Naive thymus-derived CD4-positive, alpha-beta T cell (primary cell): ENCODE measurements at regions not wholly inside any gene's neighbourhood (a gene's known extent, or its start where the extent isn't known, plus 50 kb on each side); places are given as distances from the start of the nearest gene placed in this dataset.

Experiments used
- ATAC-seq: fragments of 150-1000 bp; cut with Tn5 transposase; 2 replicates; pipeline ENCODE4 v1.10.0; 2021; ENCODE audit warnings: mild to moderate bottlenecking, moderate library complexity
- CTCF ChIA-PET: fragments of 350-600 bp; sonication (Branson Sonifier 250); formaldehyde crosslinking; loops from one replicate; lab custom pipeline; 2021; ENCODE audit warnings: antibody characterized with exemption; lab: Charles Lee
- POLR2A ChIA-PET: fragments of 350-600 bp; sonication (Branson Sonifier 250); formaldehyde crosslinking; loops from one replicate; lab custom pipeline; 2021; ENCODE audit warnings: antibody characterized with exemption, inconsistent platforms; lab: Charles Lee
- DNase-seq, 9 donors: peaks; one replicate each; pipeline versions ENCODE4 v3.0.0 to v3.0.0-alpha.2; 2020 to 2022; ENCODE audit warnings: mixed read lengths in 1 of 9
- H3K27ac ChIP-seq: one replicate; pipeline ENCODE4 v1.7.0; 2013; ENCODE audit warnings: mild to moderate bottlenecking, low read depth, low read length, moderate library complexity
- H3K27me3 ChIP-seq, 2 donors: one replicate each; pipeline ENCODE4 v1.7.0; 2013; ENCODE audit warnings: low read length in 2 of 2, mild to moderate bottlenecking in 2 of 2, moderate library complexity in 2 of 2; ENCODE audit not compliant: control insufficient read depth in 2 of 2, insufficient read depth in 2 of 2
- H3K36me3 ChIP-seq, 3 experiments: 1 replicate in 2 of 3; 2 replicates in 1 of 3; pipeline ENCODE4 v1.7.0; 2013; ENCODE audit warnings: low read length in 3 of 3, mild to moderate bottlenecking in 3 of 3, moderate library complexity in 1 of 3; ENCODE audit not compliant: insufficient read depth in 3 of 3, control insufficient read depth in 2 of 3
- H3K4me1 ChIP-seq, 2 donors: one replicate each; pipeline ENCODE4 v1.7.0; 2013; ENCODE audit warnings: low read length in 2 of 2, mild to moderate bottlenecking in 2 of 2, moderate library complexity in 1 of 2; ENCODE audit not compliant: control insufficient read depth in 2 of 2, insufficient read depth in 2 of 2
- H3K4me3 ChIP-seq: 2 replicates; pipeline ENCODE4 v1.7.0; 2013; ENCODE audit warnings: mild to moderate bottlenecking, low read length
- H3K9me3 ChIP-seq, 3 experiments: 1 replicate in 2 of 3; 2 replicates in 1 of 3; pipeline ENCODE4 v1.7.0; 2013; ENCODE audit warnings: low read length in 3 of 3; ENCODE audit not compliant: control insufficient read depth in 2 of 3
- H3K27ac Mint-ChIP-seq, 9 donors: one replicate each; pipeline ENCODE4 v1.8.0; 2020 to 2022; ENCODE audit warnings: mixed read lengths in 9 of 9, mild to moderate bottlenecking in 8 of 9, moderate library complexity in 5 of 9, inconsistent platforms in 2 of 9
- H3K27me3 Mint-ChIP-seq, 5 donors: one replicate each; pipeline ENCODE4 v1.8.0; 2021 to 2022; ENCODE audit warnings: mixed read lengths in 5 of 5, mild to moderate bottlenecking in 1 of 5
- H3K36me3 Mint-ChIP-seq, 5 donors: one replicate each; pipeline ENCODE4 v1.8.0; 2020 to 2022; ENCODE audit warnings: mixed read lengths in 5 of 5, mild to moderate bottlenecking in 3 of 5, inconsistent platforms in 1 of 5
- H3K4me1 Mint-ChIP-seq, 7 donors: one replicate each; pipeline ENCODE4 v1.8.0; 2020 to 2022; ENCODE audit warnings: mixed read lengths in 7 of 7, mild to moderate bottlenecking in 3 of 7, inconsistent platforms in 1 of 7
- H3K4me3 Mint-ChIP-seq, 10 donors: one replicate each; pipeline ENCODE4 v1.8.0; 2020 to 2022; ENCODE audit warnings: mild to moderate bottlenecking in 10 of 10, mixed read lengths in 10 of 10, moderate library complexity in 6 of 10, inconsistent platforms in 2 of 10
- H3K9me3 Mint-ChIP-seq, 11 donors: one replicate each; pipeline ENCODE4 v1.8.0; 2020 to 2022; ENCODE audit warnings: mixed read lengths in 11 of 11, mild to moderate bottlenecking in 4 of 11, inconsistent platforms in 1 of 11, moderate library complexity in 1 of 11
- intact Hi-C, 2 donors: fragments of 100-400 bp; cut with micrococcal nuclease; formaldehyde crosslinking; loops; one replicate each; pipeline ENCODE4 v1.15.1; 2023

DNA sequence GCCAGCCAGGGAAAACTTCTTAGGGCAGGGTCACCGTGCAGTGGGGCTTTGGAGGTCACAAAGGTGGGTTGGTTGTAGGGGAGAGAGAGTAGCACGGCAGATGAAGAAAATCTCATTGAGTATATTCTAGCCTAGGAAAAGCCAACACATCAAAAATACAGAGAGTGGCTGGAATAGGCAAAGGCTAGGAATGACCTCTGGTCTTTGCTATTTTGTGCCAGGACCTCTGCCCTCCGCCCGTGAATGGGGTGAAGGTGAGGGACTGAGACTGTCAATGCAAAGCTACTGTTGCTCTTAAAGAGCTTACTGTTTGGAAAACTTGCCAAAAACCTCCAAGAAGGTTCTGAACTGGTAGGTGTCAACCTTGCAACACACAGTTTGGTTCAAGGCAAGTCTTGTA is 346.7 kb downstream of the CDH26 start:
- no peak overlapping the region for H3K4me3 Mint-ChIP-seq
- no peak for ATAC-seq

DNA sequence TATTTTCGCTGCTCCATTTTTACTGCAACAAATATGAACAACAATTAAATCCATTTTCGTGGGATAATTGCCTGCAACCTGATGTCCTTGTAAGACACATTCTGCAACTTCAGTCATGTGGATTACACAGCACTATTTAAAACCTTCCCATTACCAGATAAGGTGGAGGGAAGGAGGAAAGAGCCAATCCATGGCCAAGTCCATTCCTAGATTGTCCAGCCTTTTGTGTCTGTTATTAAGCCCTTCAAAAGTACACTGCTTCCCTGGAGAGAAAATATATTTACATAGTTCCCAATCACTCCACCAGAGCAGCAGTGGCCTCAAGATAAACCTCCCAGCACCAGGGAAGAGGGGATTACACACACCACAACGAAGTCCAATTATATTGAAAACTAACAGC is 347.9 kb downstream of the CDH26 start:
- no peak overlapping the region for H3K4me3 Mint-ChIP-seq
- Histone ChIP-seq H3K27ac (no peak overlapping the region), H3K36me3 (no peaks in the 10 kb centered on the region), H3K4me1 (no peaks in the 10 kb centered on the region), H3K9me3 (no peaks in the 10 kb centered on the region), H3K27me3 (no peaks in the 10 kb centered on the region), H3K4me3 (no peak overlapping the region)
- ATAC-seq (no peak), DNase-seq (no peak)
- intact Hi-C loops: no loop called here
- no peaks in the 10 kb centered on the region for H3K36me3 Mint-ChIP-seq
- no peaks in the 10 kb centered on the region for H3K9me3 Mint-ChIP-seq
- H3K4me1 Mint-ChIP-seq: no peaks in the 10 kb centered on the region
- H3K27ac Mint-ChIP-seq: no peak overlapping the region
- CTCF ChIA-PET: no interaction called here
- POLR2A ChIA-PET: no interaction called here
- peaks cover 0 to 2% (median 0%) of the 10 kb centered on the region in 5 donors for H3K27me3 Mint-ChIP-seq

More for the DNA sequence above, 346.7 kb downstream of the CDH26 start:
- DNase-seq: no peak
- Histone ChIP-seq H3K36me3 (no peaks in the 10 kb centered on the region), H3K27ac (no peak overlapping the region), H3K4me3 (no peak overlapping the region), H3K4me1 (no peaks in the 10 kb centered on the region), H3K9me3 (no peaks in the 10 kb centered on the region), H3K27me3 (no peaks in the 10 kb centered on the region)
- POLR2A ChIA-PET: no interaction called here
- Mint-ChIP-seq H3K36me3 (no peaks in the 10 kb centered on the region), H3K27ac (no peak overlapping the region), H3K27me3 (peaks cover 0 to 2% (median 0%) of the 10 kb centered on the region in 5 donors), H3K9me3 (no peaks in the 10 kb centered on the region), H3K4me1 (no peaks in the 10 kb centered on the region)
- intact Hi-C loops: no loop called here
- CTCF ChIA-PET: no interaction called here

DNA sequence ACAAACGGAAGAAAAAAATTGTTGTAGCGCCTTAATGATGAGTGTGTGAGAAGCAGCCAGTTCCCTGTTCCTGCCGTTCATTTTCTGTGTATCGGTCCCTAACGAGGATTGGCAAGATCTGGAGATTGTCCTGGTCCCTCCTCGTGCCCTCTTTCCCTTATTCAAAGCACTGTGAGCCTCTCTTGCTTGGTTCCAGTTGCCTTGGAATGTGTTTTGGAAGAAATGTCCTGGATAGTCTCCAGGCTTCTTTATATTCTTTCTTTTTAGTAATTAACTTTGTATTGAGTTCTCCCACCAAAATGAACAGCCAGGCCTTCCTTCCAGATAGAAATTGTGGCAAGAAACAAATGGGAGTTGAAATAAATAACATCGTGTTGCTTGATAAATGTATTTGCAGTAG is 348.3 kb downstream of the CDH26 start:
- ChIA-PET CTCF (no interaction called here), POLR2A (no interaction called here)
- intact Hi-C loops: no loop called here
- Mint-ChIP-seq H3K4me1 (no peaks in the 10 kb centered on the region), H3K36me3 (no peaks in the 10 kb centered on the region), H3K27ac (no peak overlapping the region), H3K27me3 (peaks cover 0 to 2% (median 0%) of the 10 kb centered on the region in 5 donors), H3K4me3 (no peak overlapping the region), H3K9me3 (no peaks in the 10 kb centered on the region)
- no peaks in the 10 kb centered on the region for H3K4me1 ChIP-seq
- no peak overlapping the region for H3K27ac ChIP-seq
- DNase-seq (no peak), ATAC-seq (no peak)
- H3K4me3 ChIP-seq: no peak overlapping the region
- H3K36me3 ChIP-seq: no peaks in the 10 kb centered on the region
- H3K27me3 ChIP-seq: no peaks in the 10 kb centered on the region
- H3K9me3 ChIP-seq: no peaks in the 10 kb centered on the region

DNA sequence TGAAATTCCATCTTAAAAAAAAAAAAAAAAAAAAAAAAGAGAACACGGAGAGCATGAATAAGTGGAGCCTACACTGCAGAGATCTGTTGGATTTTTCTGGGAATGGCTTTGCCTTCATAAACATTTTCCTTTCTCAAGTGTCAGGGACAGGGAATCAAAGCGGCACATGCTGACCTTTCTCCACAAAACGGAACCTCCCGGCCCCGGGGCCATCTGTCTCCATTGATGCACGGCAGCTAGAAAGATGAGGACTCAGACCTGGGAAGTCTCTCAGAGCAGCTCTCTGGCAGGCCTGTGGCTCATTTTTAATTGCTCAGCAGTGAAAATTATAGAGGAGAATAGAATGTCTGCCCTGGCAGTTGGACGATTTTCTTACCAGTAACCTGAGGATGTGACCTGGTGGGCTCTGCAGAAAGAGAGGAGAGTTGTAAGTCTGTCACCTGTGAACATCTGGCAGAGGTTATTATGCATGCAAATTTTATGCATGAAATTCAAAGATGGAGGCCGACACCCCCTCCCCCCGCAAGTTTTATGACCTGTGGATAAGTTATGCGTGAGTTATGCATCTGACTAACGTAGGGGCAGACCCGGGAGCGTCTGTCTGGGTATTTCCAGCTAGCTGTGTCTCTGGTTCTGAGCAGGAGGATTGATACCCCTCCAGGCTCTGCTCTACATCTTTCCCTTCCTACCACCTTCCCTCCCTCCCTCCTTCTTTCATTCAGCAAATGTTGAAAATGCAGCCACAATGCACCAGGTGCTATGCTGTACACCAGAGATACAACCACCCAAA is 352.5 kb downstream of the CDH26 start:
- no peak overlapping the region for H3K4me3 Mint-ChIP-seq
- no peaks in the 10 kb centered on the region for H3K9me3 ChIP-seq
- H3K36me3 ChIP-seq: no peaks in the 10 kb centered on the region
- DNase-seq (no peak), ATAC-seq (no peak)
- H3K9me3 Mint-ChIP-seq: peaks cover 0 to 7% (median 0%) of the 10 kb centered on the region in 11 donors
- no peak overlapping the region for H3K27ac ChIP-seq
- CTCF ChIA-PET: no interaction called here
- no peaks in the 10 kb centered on the region for H3K36me3 Mint-ChIP-seq
- no peaks in the 10 kb centered on the region for H3K4me1 ChIP-seq
- POLR2A ChIA-PET: no interaction called here
- H3K27me3 ChIP-seq: no peaks in the 10 kb centered on the region
- no peak overlapping the region for H3K4me3 ChIP-seq
- H3K27me3 Mint-ChIP-seq: peaks cover 0 to 2% (median 0%) of the 10 kb centered on the region in 5 donors
- H3K27ac Mint-ChIP-seq: no peak overlapping the region
- H3K4me1 Mint-ChIP-seq: no peaks in the 10 kb centered on the region
- intact Hi-C loops: no loop called here

DNA sequence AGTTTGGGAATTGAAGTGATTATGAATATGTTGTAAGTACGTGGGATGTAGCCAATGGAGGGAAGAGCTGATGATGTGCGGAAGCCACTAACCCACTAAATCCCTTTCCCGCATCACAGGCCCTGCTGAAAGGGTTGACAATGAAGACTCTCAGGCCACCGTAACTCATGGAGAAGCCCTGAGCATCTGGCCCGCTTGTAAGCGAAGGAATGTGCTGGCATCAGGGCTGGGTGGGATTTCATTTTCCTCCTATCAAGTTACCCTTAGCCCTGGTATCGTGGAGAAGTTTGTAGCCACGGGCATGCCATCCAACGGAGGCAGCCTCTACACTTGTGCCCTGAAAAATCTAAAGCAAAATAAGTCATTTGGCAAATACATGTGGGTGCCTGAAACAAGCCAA is 355.0 kb downstream of the CDH26 start:
- H3K4me1 Mint-ChIP-seq: no peaks in the 10 kb centered on the region
- intact Hi-C loops: no loop called here
- Histone ChIP-seq H3K4me1 (no peaks in the 10 kb centered on the region), H3K36me3 (no peaks in the 10 kb centered on the region), H3K4me3 (no peak overlapping the region), H3K27me3 (no peaks in the 10 kb centered on the region), H3K9me3 (no peaks in the 10 kb centered on the region), H3K27ac (no peak overlapping the region)
- H3K36me3 Mint-ChIP-seq: no peaks in the 10 kb centered on the region
- ATAC-seq: no peak
- POLR2A ChIA-PET: no interaction called here
- H3K4me3 Mint-ChIP-seq: no peak overlapping the region
- no peak for DNase-seq
- peaks cover 0 to 7% (median 0%) of the 10 kb centered on the region in 11 donors for H3K9me3 Mint-ChIP-seq
- H3K27me3 Mint-ChIP-seq: peaks cover 0 to 2% (median 0%) of the 10 kb centered on the region in 5 donors
- CTCF ChIA-PET: no interaction called here
- H3K27ac Mint-ChIP-seq: no peak overlapping the region

DNA sequence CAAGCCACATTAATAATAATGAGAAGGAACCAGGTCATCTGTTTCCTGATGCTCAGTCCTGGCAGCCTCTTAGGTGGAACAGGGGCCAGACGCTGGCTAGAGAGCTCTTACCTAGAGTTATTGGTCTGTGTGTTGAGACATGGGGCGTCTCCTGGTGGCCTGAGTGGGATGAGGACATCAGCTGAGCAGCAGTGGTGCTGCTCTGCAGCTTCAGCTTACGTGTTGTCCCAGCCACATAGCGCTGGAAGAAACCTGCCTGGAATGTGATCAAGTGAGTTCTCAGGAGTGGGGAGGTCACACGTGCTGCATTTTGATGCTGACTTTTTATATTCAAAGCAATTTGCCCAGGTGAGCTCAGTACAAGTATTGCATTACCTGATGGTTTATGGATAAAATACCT is 355.4 kb downstream of the CDH26 start:
- intact Hi-C loops: no loop called here
- ATAC-seq (no peak), DNase-seq (no peak)
- no peaks in the 10 kb centered on the region for H3K27me3 ChIP-seq
- POLR2A ChIA-PET: no interaction called here
- no peak overlapping the region for H3K4me3 ChIP-seq
- peaks cover 0 to 2% (median 0%) of the 10 kb centered on the region in 5 donors for H3K27me3 Mint-ChIP-seq
- peaks cover 0 to 7% (median 0%) of the 10 kb centered on the region in 11 donors for H3K9me3 Mint-ChIP-seq
- H3K36me3 Mint-ChIP-seq: no peaks in the 10 kb centered on the region
- H3K36me3 ChIP-seq: no peaks in the 10 kb centered on the region
- CTCF ChIA-PET: no interaction called here
- H3K4me3 Mint-ChIP-seq: no peak overlapping the region
- H3K27ac ChIP-seq: no peak overlapping the region
- H3K4me1 ChIP-seq: no peaks in the 10 kb centered on the region
- no peaks in the 10 kb centered on the region for H3K9me3 ChIP-seq
- H3K27ac Mint-ChIP-seq: no peak overlapping the region
- H3K4me1 Mint-ChIP-seq: no peaks in the 10 kb centered on the region

DNA sequence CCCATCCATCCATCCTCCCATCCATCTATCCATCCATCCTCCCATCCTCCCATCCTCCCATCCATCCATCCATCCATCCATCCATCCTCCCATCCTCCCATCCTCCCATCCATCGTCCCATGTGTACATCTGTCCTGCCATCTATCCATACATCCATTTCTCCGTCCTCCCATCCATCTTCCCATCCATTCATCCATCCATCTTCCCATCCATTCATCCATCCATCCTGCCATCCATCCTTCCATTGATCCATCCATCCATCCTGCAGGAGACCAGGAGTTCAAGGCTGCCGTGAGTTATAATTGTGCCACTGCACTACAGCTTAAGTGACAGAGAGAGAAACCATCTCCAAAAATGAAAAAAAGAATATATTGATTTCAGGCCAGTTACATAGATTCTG is 356.5 kb downstream of the CDH26 start:
- Mint-ChIP-seq H3K36me3 (no peaks in the 10 kb centered on the region), H3K4me3 (no peak overlapping the region), H3K27ac (no peak overlapping the region), H3K27me3 (peaks cover 0 to 6% (median 0%) of the 10 kb centered on the region in 5 donors), H3K4me1 (no peaks in the 10 kb centered on the region), H3K9me3 (peaks cover 0 to 7% (median 0%) of the 10 kb centered on the region in 11 donors)
- no peak overlapping the region for H3K27ac ChIP-seq
- intact Hi-C loops: no loop called here
- ChIA-PET POLR2A (no interaction called here), CTCF (no interaction called here)
- ATAC-seq (no peak), DNase-seq (no peak)
- no peak overlapping the region for H3K4me3 ChIP-seq
- no peaks in the 10 kb centered on the region for H3K4me1 ChIP-seq
- no peaks in the 10 kb centered on the region for H3K27me3 ChIP-seq
- no peaks in the 10 kb centered on the region for H3K9me3 ChIP-seq
- no peaks in the 10 kb centered on the region for H3K36me3 ChIP-seq
